OCI-LY3 (cell line): ENCODE measurements at regions not wholly inside any gene's neighbourhood (a gene's known extent, or its start where the extent isn't known, plus 50 kb on each side); places are given as distances from the start of the nearest gene placed in this dataset.

ENCODE experiments used
- CTCF ChIP-seq: fragments of 200-600, 300-600 bp; sonication (generic); IDR thresholded peaks from 2 replicates; pipeline ENCODE4 v1.5.1; 2014; ENCODE audit warnings: antibody characterized with exemption, low read length, low read depth
- EZH2phosphoT487 ChIP-seq: fragments of 200-600 bp; shearing (Covaris generic); IDR thresholded peaks from 2 replicates; pipeline ENCODE4 v1.6.1; 2018; ENCODE audit warnings: antibody characterized with exemption, mixed run types, low read depth

GRCh38 chr3:178103140-178103539 lies 433.1 kb upstream of the KCNMB2 start:
- TF ChIP-seq CTCF (no peak), EZH2phosphoT487 (no peak)
